ENCODE measurements at regions not wholly inside any gene's neighbourhood (a gene's known extent, or its start where the extent isn't known, plus 50 kb on each side); places are given as distances from the start of the nearest gene placed in this dataset.
A peak's percentile ranks its signal among the peaks of the same experiment; 100 is the strongest.
"Not testable (repeated sequence)": the region's sequence is repeated elsewhere in the genome, so short reads cannot be mapped to it uniquely, and the experiment has no call there.

GRCh38 chr22:26804911-26805539, 147.6 kb downstream of the MIAT start:
- no peak for DNase-seq (ENCODE audit: low read depth)

- no peak for DNase-seq (ENCODE audit: low read depth)
Measured at GRCh38 chr22:26806445-26807175, 149.2 kb downstream of the MIAT start.

GRCh38 chr22:26811647-26811992, 154.2 kb downstream of the MIAT start:
- no peak for DNase-seq (ENCODE audit: low read depth)

DNA sequence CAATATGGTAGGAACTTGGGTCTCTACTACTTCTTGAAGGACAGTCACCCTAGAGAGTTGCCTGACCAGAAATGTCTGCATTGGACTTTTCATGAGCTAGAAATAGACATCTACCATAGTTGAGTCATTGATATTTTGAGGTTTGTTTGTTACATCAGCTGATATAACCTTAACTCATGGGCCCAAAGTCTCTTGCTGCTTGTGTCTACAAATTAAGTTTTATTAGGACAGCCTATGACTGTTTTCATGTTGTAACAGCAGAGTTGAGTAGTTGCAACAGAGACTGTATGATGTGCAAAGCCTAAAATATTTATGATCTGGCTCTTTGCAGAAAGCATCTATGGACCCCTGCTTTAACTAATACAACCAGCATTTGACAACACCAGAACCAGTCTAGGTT, 155.3 kb downstream of the MIAT start:
- DNase-seq (ENCODE audit: low read depth), result peak; percentile 4

GRCh38 chr22:26816726-26817125, 159.3 kb downstream of the MIAT start:
- DNase-seq (ENCODE audit: low read depth), result no peak

- no peak for DNase-seq (ENCODE audit: low read depth)
Measured at GRCh38 chr22:26817926-26818325, 160.5 kb downstream of the MIAT start.

DNA sequence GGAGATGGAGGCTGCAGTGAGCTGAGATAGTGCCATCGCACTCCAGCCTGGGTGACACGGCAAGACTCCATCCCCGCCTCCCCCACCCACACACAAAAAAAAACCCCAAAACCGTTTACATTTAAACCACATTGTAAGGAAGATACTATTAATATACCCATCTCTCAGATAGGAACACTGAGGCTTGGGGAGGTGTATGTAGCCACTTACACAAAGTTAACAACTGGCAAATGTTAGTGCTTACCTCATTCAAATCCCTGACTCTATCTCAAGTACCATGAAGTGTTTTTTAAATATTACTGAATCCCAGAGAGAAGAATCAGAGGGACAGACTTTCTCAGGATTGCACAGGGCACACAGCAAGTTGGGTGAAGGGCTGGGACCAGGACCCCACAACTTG, 164.5 kb downstream of the MIAT start:
- no peak for DNase-seq (ENCODE audit: low read depth)

DNA sequence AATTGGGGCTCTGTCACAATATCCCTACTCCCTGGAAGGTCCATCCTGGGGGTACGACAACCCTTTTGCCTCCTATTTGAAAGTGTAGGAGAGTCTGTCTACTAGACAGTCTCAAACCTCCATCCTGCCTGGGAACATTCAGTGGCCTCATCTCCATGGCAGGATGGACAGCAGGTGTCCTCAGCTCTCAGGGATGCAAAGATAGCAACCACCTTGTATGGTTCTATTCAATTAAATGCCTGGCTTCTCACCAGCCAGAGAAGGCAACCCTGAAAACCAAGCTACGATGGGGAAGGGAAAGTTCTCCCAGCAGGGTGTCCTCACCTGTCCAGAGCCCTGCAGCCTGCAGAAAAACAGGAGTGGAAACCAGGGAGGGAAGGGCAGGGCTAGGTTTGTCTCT, 164.9 kb downstream of the MIAT start:
- no peak for DNase-seq (ENCODE audit: low read depth)

GRCh38 chr22:26823966-26824365, 166.6 kb downstream of the MIAT start:
- DNase-seq (ENCODE audit: low read depth), result no peak

- no peak for DNase-seq (ENCODE audit: low read depth)
Measured at GRCh38 chr22:26825960-26826935, 168.9 kb downstream of the MIAT start.

- DNase-seq (ENCODE audit: low read depth), result no peak
Measured at GRCh38 chr22:26827611-26828010, 170.2 kb downstream of the MIAT start.

DNA sequence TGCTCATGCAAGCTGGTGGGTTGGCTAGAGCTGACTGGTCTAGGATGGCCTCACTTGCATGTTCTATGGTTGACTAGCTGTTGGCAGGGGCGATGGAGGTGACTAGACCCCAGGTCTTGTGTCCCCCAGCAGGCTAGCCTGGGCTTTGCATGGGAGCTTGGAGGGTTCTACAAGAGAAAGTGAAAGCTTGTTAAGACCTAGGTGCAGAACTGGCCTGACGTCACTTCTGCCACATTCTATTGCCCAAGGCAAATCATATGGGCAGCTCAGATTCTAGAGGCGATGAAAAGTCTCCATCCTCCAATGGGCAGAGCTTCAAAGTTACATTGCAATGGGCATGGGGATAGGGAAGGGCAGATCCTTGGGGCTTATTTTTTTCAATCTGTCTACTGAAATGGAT, 170.9 kb downstream of the MIAT start:
- DNase-seq (ENCODE audit: low read depth), result no peak

- DNase-seq (ENCODE audit: low read depth), result no peak
Measured at GRCh38 chr22:26830837-26831236, 173.4 kb downstream of the MIAT start.

DNA sequence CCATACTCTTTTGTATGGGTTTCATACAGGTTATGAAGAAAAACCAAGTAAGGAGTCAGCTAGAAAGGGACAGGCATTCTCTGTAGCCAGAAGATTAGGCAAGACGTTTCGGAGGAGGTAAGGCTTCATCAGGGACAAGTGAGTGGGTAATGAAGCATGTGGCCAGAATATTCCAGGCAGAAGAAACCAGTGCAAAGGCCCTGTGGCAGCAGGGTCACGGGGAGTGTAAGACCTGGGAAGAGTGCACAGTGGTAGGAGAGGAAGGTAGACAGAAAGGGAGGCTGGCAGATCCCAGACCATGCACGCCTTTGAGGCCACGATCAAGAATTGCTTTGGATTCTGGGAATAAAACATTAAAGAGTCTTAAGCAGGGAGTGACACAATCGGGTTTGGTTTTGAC, 177.6 kb downstream of the MIAT start:
- DNase-seq (ENCODE audit: low read depth), result no peak

DNA sequence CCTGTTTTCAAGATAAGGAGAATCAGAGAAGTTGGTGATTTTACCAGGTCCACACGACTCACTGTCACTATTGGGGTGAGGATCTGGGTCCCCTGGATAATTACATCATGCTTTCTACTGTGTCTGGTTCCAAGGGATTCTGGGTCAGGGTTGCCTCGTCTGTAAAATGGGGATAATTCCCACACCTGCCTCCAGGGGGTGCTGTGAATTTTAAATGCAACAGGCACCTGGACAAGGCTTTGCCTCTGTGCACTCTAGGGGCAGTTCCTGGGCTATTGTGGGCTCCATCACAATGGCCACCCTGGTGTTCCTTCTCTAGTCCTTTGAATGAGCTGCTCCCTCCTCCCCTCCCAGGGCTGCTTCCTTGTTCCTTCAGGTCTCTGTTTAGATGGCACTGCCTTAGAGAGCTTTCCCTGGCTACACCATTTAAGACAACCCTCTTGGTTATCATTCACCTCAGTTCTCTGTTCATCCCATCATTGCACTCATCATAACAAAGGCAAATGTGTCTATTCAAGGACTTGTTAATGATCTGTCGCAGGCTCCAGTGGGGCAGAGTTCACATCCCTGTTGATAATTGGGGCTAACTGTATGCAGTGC, 178.6 kb downstream of the MIAT start:
- peak; percentile 48 for DNase-seq (ENCODE audit: low read depth)

GRCh38 chr22:26837784-26838470, 180.5 kb downstream of the MIAT start:
- no peak for DNase-seq (ENCODE audit: low read depth)

DNA sequence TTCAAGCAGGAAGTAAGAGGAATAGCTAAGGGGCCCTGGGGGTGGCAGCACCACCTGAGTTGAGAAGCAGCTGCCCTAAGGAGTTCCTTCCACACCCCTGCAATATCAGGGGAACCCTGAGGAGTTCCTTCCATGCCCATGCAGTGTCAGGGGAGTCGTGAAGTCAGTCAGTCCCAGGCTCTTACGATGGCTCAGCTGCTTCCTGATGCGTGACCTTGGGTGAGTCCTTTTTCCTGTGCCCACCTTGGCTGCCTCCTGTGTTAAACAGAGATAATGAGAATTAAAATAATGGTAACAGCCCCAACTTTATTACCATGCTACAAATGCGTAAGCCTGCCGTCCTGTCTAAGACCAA, 181.1 kb downstream of the MIAT start:
- no peak for DNase-seq (ENCODE audit: low read depth)

- no peak for DNase-seq (ENCODE audit: low read depth)
Measured at GRCh38 chr22:26839216-26839615, 181.8 kb downstream of the MIAT start.

DNA sequence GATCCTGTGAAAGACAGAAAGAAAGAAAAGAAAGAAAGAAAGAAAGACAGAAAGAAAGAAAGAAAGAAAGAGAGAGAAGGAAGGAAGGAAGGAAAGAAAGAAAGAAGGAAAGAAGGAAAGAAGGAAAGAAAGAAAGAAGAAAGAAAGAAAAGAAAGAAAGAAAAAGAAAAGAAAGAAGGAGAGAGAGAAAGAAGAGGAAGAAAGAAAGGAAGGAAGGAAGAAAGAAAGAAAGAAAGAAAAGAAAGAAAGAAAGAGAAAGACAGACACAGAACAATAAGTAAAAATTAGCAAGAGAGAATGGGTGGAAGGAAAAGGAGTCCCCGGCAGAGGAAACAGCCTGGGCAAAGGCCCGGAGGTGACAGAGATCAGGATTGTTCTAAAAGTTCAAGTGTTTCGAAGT, 183.4 kb downstream of the MIAT start:
- not testable (repeated sequence) for DNase-seq (ENCODE audit: low read depth)

DNA sequence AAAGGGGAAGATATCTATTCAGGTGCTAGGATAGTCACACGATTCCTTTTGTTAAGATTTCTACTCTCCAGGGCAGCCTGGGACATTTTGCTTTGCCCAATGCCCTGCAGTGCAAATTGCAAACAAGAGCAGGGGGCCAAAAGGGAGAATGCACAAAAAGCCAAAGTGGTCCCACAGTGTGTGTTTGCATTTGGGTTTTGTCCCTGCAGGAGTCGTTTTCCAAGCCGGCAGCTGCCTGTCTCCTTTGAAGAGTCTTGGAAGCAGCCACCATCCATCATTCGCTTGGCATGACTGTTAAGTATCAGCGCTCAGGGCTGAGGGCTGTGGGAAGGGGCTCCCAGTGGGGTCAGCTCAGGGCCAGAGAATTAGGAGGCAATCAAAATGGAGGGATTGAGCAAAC, 184.7 kb downstream of the MIAT start:
- no peak for DNase-seq (ENCODE audit: low read depth)

GRCh38 chr22:26845021-26845743, 187.8 kb downstream of the MIAT start:
- no peak for DNase-seq (ENCODE audit: low read depth)

All from LHCN-M2 (cell line).